GM19328 (cell line): ENCODE measurements at regions not wholly inside any gene's neighbourhood (a gene's known extent, or its start where the extent isn't known, plus 50 kb on each side); places are given as distances from the start of the nearest gene placed in this dataset.

Source experiments
- ATAC-seq: cut with Tn5 transposase; IDR thresholded peaks from one replicate; pipeline ENCODE4 v1.9.1; 2021; ENCODE audit warnings: mild to moderate bottlenecking, moderate library complexity; ENCODE audit not compliant: unreplicated experiment

GRCh38 chr11:79918846-79919245, 478.0 kb upstream of the TENM4 start:
- ATAC-seq, result no peak

- no peak for ATAC-seq
Measured at GRCh38 chr11:79906164-79906563, 465.3 kb upstream of the TENM4 start.

- ATAC-seq, result no peak
Measured at GRCh38 chr11:79902493-79902892, 461.7 kb upstream of the TENM4 start.

GRCh38 chr11:79897896-79898295, 457.1 kb upstream of the TENM4 start:
- no peak for ATAC-seq

- ATAC-seq, result no peak
Measured at GRCh38 chr11:79896258-79896657, 455.4 kb upstream of the TENM4 start.

DNA sequence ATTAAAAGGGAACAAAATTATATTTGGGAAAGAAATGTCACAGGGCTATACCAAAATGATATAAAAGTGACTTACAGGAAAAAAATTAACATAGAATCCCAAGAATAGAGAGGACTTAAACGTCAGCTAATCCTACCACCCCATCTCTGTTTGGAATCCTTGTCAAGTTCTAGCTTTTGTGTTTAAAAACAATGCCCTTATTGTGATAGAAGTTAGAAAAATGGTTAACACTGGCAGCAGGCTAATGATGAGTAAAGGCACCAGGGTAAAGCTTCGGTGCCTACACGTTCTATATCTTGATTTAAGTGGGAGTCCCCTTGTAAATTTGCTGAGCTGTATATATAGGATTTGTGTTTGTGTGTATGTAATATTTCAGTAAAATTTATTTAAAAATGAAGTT, 453.3 kb upstream of the TENM4 start:
- ATAC-seq, result no peak

DNA sequence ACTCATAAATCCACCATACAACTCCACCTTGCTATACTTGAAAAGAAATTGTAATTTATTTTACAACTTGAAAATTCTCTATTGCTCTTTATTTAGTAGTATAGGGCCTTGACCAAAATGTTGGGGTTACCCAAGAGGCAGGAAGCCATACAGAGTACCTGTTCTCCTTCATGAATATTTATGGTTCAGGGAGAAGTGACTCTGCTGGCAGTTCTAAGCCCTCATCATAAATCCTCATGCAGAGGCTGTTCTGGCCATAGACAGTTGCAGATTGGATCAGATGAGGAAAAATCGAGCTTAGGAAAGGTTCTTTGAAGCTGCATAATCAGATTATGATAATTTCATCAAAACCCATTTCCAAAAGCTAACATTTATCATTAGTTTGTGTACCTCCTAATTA, 449.4 kb upstream of the TENM4 start:
- no peak for ATAC-seq

- no peak for ATAC-seq
Measured at GRCh38 chr11:79864882-79865281, 424.1 kb upstream of the TENM4 start.

- no peak for ATAC-seq
Measured at GRCh38 chr11:79860336-79860735, 419.5 kb upstream of the TENM4 start.

GRCh38 chr11:79857377-79858214, 416.8 kb upstream of the TENM4 start:
- no peak for ATAC-seq

GRCh38 chr11:79852176-79852575, 411.3 kb upstream of the TENM4 start:
- ATAC-seq, result no peak

- ATAC-seq, result no peak
Measured at GRCh38 chr11:79845002-79845709, 404.3 kb upstream of the TENM4 start.

DNA sequence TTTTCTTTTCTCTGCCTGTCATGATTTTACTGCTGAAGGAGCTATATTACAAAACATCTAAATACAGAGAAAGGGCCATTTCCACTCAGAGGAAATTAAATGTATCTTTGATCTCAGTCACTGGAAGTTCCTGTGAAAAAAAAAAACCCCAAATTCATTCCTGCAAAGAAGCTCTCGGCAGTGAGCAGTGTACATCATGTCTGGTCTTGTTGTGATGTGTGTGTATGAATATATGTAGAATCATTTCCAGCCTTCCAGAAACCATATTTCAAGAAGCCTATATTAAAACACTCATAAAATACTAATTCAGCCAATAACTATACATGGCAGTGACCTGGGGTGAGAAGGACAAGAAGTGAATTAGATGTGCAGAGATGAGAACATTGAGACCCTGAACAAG, 393.2 kb upstream of the TENM4 start:
- ATAC-seq, result no peak

DNA sequence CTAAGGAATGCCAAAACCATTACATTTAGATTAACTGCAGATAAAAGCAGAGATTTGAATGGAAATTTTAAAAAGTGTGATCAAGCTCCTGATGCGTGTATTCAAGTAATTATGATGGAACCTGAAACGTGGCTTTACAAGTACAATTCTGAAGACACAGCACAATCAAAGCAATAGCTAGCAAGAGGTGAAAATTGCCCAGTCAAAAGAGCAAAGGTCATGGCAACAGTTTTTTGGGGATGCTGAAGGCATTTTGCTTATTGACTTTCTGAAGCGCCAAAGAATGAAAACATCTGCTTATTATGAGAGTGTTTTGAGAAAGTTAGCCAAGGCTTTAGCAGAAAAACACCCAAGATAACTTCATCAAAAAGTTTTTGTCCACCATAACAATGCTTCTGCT, 389.6 kb upstream of the TENM4 start:
- ATAC-seq, result no peak

DNA sequence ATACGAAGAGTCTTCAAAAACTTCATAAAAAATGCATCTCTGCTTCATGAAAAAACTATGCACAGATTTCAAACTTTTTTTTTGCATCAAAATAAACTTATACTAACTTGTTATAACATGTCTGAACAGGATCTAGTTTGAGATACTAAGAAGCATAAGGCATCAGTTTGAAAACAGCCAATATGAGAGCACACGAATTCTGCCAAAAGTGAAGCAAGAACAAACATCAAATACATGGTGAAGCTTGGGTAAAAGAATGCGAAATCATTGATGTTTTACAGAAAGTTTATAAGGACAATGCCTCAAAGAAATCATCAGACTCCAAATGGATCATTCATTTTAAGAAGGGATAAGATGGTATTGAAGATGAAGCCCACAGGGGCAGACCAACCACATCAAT, 389.1 kb upstream of the TENM4 start:
- ATAC-seq, result no peak

DNA sequence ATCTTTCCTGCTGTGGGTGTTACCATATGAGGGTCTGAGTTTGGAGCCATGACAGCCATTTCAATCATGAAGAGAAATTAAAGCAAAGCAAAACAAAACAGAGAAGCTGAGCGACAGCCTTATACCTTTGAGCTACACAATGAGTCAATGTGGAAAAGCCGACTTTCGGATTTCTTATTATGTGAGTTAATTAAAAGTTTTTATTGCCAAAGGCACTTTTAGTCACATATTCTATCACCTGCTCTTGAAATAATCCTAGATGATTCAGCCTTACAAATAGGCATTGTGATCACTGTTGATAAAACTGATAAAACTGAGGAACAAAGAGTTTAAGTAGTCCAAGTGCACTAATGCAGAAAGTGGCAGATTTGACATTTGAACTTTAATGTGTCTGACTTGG, 381.9 kb upstream of the TENM4 start:
- ATAC-seq, result no peak

- no peak for ATAC-seq
Measured at GRCh38 chr11:79813551-79813950, 372.7 kb upstream of the TENM4 start.

DNA sequence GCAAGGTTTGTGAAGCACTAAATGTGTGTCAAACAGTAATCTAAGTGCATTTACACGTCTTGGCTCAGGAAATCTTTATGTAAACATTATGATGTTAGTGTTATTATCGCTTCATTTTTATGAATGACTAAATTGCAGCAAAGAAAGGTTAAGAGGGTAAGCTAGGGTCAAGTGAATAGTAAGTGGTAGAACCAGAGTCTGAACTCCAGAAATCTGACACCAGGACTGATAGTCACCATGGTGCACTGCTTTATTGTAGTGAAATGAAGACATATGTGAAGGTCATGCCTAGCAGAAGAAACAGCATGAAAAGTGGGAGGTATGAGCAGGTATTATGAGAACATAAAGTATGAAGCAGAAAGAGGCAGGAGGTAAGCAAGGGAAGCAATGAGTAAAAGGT, 368.7 kb upstream of the TENM4 start:
- no peak for ATAC-seq

DNA sequence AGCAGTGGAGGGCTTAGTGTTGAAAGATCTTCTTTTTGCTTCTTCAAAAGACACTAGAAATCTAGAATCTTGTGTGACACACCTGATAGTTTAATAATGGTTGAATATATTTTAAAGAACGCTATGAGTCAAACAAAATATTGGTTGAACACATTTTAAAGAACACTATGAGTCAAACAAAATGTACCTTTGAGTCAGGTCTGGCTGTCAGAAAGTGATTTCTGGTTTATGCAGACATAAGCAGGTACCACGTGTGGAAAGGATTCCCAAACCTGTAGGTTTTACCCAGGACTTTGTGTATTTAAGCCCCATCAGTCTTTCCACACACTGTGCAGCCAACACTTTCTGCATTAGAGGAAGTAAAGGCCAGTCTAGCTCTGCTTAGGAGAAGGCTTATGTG, 366.7 kb upstream of the TENM4 start:
- no peak for ATAC-seq

DNA sequence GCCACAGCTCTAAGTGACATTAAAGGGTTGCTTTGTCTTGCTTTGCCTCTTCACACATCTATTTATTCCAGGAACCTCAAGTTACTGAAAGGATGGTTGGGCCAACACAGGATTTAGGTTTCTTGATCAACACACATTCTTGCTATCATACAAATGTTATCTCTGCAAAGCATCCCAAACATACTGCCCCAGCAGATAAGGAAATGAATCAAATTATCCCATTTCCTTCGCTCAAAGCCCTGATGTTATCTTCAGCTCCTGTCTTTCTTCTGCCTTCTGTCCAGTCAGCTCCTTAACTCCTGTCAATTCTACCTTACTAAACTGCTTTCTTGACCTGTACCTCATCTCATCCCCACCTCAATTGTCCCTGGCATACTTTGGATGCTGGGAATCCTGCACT, 355.9 kb upstream of the TENM4 start:
- ATAC-seq, result no peak

DNA sequence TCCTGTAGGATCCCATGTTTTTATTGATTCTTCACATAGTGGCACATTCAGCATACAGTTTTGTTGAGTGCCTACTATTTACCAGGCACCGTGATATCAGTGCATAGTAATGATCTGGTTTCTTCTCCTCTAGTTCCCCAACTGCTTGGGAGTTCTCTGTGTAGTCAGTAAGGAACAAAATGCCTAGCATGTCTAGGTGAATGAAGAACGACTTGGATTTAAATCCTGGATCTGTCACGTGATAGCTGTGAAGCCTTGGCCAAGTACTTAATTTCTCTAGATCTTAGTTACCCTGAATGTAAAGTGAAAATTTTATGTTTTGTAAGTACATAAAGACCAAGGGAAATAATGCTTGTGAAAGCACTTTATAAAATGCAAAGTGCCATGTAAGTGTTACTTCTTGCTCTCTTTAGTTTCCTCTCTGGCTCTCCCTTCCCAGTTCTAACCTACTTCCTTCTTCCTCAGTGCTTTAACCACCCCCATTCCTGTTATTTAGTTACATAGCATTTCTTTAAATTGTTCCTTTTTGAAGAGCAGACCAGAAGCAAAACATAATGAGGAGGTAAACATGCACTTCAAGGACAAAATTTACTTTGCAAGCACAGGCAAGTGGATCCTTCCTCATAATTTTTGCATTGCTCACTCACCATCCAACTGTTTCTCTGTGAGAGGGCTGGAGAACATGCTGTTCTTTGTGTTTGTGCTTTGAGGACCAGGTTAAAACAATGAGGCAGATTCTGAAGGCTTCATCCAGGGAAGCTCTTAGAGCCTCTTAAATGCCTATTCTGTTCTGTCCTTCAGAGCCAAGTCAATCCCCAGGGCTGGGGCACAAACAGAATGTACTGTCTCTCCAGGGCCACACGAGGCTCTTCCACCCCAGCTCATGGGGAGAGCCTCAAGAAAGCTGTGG, 353.9 kb upstream of the TENM4 start:
- no peak for ATAC-seq
